Activated B cell treated with CpG ODN at 0.5 μM for 24 hours (primary cell): ENCODE measurements at regions not wholly inside any gene's neighbourhood (a gene's known extent, or its start where the extent isn't known, plus 50 kb on each side); places are given as distances from the start of the nearest gene placed in this dataset.
"Not testable (repeated sequence)": the region's sequence is repeated elsewhere in the genome, so short reads cannot be mapped to it uniquely, and the experiment has no call there.

Experiments
- ATAC-seq: fragments of 200-7000 bp; cut with Tn5 transposase; one replicate; pipeline ENCODE4 v1.10.0; 2021; ENCODE audit warnings: low read depth, mild to moderate bottlenecking, moderate library complexity
- CTCF ChIA-PET: fragments of 350-600 bp; sonication (Branson Sonifier 250); formaldehyde crosslinking; loops from one replicate; lab custom pipeline; 2021; ENCODE audit warnings: antibody characterized with exemption; lab: Charles Lee
- POLR2A ChIA-PET: fragments of 350-600 bp; sonication (Branson Sonifier 250); formaldehyde crosslinking; loops from one replicate; lab custom pipeline; 2021; ENCODE audit warnings: antibody characterized with exemption; lab: Charles Lee
- DNase-seq: peaks from one replicate; pipeline ENCODE4 v3.0.0; 2022
- H3K27ac Mint-ChIP-seq: one replicate; pipeline ENCODE4 v1.8.0; 2020; ENCODE audit warnings: mixed read lengths
- H3K27me3 Mint-ChIP-seq: one replicate; pipeline ENCODE4 v1.8.0; 2021; ENCODE audit warnings: mixed read lengths
- H3K36me3 Mint-ChIP-seq: one replicate; pipeline ENCODE4 v1.8.0; 2021; ENCODE audit warnings: low read depth, mixed read lengths
- H3K4me1 Mint-ChIP-seq: one replicate; pipeline ENCODE4 v1.8.0; 2021; ENCODE audit warnings: mixed read lengths
- H3K4me3 Mint-ChIP-seq: one replicate; pipeline ENCODE4 v1.8.0; 2020; ENCODE audit warnings: mild to moderate bottlenecking, mixed read lengths
- H3K9me3 Mint-ChIP-seq: one replicate; pipeline ENCODE4 v1.8.0; 2020; ENCODE audit warnings: mixed read lengths
- intact Hi-C: fragments of 100-400 bp; cut with micrococcal nuclease; formaldehyde crosslinking; loops from one replicate; pipeline ENCODE4 v1.15.1; 2024
- TF ChIP-seq, protein P1 (sequence below): fragments of 200-600 bp; IDR thresholded peaks from one replicate; pipeline ENCODE4 v1.8.0; 2022; ENCODE audit warnings: antibody characterized with exemption, mild to moderate bottlenecking

DNA sequence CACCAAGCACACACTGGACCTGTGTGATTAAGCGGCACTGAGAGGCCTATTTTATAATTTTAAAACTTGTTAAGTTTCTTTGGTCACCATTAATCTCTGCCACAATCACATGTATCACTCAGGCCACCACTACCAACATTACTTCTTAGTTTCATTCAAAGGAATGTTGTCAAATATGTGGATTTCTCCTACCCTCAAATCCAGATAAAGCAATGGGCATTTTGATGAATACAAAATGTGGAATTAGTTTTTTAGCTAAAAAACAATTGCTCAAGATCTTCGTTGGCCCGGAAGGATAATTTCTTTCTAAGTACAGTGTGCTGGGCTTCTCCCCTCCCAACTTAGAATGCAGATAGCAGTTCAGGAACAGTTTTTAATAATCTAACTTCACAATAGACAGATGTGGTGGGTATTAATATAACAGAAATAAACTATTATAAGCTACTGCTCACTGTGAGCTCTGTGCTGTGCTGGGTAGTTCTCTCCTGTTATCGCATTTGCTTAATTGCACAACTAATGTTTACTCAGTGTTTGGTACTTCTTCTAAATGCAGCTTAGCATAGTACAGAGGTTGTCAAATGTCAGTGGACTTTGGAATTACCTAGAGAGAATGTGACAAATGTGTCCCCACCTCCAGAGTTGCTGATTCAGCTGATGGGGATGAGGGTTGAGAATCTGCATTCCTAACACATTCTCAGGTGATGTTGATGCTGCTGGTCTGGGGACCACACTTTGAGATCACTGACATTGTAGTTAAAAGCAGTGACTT, 266.7 kb upstream of the AMIGO2 start:
- Mint-ChIP-seq H3K27me3 (no peaks in the 10 kb centered on the region), H3K36me3 (no peaks in the 10 kb centered on the region), H3K4me3 (no peak overlapping the region), H3K9me3 (no peaks in the 10 kb centered on the region), H3K27ac (no peak overlapping the region), H3K4me1 (peaks cover 28% of the 10 kb centered on the region)
- TF ChIP-seq, protein P1, sequence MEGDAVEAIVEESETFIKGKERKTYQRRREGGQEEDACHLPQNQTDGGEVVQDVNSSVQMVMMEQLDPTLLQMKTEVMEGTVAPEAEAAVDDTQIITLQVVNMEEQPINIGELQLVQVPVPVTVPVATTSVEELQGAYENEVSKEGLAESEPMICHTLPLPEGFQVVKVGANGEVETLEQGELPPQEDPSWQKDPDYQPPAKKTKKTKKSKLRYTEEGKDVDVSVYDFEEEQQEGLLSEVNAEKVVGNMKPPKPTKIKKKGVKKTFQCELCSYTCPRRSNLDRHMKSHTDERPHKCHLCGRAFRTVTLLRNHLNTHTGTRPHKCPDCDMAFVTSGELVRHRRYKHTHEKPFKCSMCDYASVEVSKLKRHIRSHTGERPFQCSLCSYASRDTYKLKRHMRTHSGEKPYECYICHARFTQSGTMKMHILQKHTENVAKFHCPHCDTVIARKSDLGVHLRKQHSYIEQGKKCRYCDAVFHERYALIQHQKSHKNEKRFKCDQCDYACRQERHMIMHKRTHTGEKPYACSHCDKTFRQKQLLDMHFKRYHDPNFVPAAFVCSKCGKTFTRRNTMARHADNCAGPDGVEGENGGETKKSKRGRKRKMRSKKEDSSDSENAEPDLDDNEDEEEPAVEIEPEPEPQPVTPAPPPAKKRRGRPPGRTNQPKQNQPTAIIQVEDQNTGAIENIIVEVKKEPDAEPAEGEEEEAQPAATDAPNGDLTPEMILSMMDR = no peak
- DNase-seq = no peak
- intact Hi-C loops = no loop called here
- ChIA-PET POLR2A (interaction anchor here (0.6 to 1.3 kb wide), 3 partner anchors 51 to 1244 kb away, joined by 3 to 8 read pairs (median 5); no protein-coding TSS in a partner anchor), CTCF (interaction anchor here (1.4 kb wide), 1 partner anchor 51 kb away, joined by 4 read pairs; no protein-coding TSS in a partner anchor)
- no peak for ATAC-seq

DNA sequence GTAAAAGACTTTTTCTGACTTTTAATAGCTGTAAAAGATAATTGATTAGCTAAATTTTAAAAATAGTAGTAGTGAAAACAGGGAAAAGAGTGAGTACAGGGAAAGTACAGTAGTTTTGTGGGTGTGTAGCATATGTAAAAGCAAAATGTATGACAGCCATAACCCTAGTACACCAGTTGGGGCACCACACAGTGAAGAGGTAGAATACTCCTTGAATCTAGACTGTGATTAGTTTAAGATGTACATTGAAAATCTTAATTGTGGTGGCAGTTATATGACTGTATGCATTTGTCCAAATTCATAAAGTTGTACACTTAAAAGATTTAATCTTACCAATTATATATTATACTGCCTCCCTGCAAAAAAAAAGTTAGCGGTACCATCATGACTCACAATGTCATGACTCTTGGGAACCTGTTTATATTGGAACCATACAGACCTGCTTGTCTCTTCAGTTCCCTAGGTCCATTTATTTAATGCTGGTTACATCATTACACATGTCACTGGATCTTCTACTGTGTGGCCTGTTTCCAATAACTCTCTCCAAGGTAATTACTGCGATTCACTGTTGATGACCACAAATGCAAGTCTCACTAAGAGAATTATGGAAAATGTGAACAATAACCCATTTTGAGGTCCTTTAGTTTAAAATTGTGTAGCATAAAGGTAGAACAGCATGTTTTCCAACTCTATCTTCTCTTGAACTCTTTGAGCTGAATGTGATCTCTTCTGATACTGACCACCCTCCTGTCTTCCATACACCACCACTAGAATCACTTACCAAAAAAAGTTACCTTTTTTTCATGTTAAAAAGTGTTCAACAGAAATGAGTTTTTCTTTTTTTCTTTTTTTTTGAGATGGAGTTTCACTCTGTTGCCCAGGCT, 264.2 kb upstream of the AMIGO2 start:
- Mint-ChIP-seq H3K4me3 (no peak overlapping the region), H3K27ac (no peak overlapping the region), H3K9me3 (no peaks in the 10 kb centered on the region), H3K27me3 (no peaks in the 10 kb centered on the region), H3K36me3 (no peaks in the 10 kb centered on the region), H3K4me1 (peaks cover 5% of the 10 kb centered on the region)
- CTCF ChIA-PET = no interaction called here
- DNase-seq (no peak), ATAC-seq (no peak)
- TF ChIP-seq, protein P1 = no peak
- intact Hi-C loops = no loop called here
- POLR2A ChIA-PET = no interaction called here

DNA sequence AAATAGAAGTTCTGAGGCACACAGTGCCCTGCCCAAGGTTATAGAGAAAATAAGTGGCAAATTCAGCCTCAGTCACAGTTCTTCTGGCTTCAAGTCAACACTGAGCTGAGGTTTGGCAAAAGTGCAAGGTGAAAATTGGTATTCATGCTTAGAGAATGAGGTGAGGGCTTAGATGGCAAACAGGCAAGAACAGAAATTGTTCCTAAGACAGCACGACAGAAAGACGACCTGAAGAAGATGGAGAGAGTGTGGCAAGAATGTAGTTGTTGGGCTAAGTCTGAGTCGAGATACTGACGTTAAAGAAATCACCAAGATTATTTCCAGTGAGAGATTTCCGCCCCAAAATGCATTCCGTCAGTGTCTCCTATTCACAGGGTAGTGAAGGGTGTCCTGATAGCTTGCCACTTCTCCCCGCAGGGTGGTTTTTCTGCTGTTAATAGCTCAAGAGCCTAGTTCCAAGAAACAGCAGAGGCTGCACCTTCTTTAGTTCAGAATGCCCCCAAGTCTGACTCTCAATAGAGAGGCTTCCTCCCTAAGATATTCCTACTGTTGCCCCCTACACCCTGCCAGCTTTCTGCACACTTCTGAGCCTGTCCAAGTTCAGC, 260.8 kb upstream of the AMIGO2 start:
- Mint-ChIP-seq H3K4me1 (peaks cover 9% of the 10 kb centered on the region), H3K27ac (no peak overlapping the region), H3K36me3 (peaks cover 5% of the 10 kb centered on the region), H3K27me3 (no peaks in the 10 kb centered on the region), H3K9me3 (peaks cover 12% of the 10 kb centered on the region), H3K4me3 (no peak overlapping the region)
- intact Hi-C loops = no loop called here
- TF ChIP-seq, protein P1 = no peak
- POLR2A ChIA-PET = no interaction called here
- CTCF ChIA-PET = no interaction called here
- ATAC-seq = no peak
- no peak for DNase-seq

DNA sequence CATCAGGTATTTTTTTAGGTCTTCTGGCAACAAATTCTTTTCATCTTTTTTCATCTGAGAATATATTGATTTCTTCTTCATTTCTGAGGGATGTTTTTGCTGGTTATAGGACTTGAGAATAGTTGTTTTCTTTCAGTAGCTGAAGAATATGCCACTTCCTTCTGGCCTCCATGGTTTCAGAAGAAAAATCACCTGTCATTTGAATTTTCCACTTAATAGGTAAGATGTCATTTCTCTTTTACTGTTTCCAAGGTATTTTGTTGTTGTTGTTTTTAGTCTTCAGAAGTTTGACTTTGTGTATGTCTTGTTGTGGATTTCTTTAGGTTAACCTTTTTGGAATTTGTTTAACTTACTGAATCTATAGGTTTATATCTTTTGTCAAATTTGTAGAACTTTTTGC, 257.8 kb upstream of the AMIGO2 start:
- Mint-ChIP-seq H3K4me3 (no peak overlapping the region), H3K27me3 (no peaks in the 10 kb centered on the region), H3K36me3 (peaks cover 5% of the 10 kb centered on the region), H3K4me1 (peaks cover 16% of the 10 kb centered on the region), H3K9me3 (peaks cover 14% of the 10 kb centered on the region), H3K27ac (no peak overlapping the region)
- TF ChIP-seq, protein P1 = no peak
- intact Hi-C loops = loop anchor here (2.0 kb wide), 1 partner anchor 21 kb away; no protein-coding TSS in a partner anchor
- ATAC-seq = no peak
- no peak for DNase-seq
- ChIA-PET CTCF (no interaction called here), POLR2A (no interaction called here)

DNA sequence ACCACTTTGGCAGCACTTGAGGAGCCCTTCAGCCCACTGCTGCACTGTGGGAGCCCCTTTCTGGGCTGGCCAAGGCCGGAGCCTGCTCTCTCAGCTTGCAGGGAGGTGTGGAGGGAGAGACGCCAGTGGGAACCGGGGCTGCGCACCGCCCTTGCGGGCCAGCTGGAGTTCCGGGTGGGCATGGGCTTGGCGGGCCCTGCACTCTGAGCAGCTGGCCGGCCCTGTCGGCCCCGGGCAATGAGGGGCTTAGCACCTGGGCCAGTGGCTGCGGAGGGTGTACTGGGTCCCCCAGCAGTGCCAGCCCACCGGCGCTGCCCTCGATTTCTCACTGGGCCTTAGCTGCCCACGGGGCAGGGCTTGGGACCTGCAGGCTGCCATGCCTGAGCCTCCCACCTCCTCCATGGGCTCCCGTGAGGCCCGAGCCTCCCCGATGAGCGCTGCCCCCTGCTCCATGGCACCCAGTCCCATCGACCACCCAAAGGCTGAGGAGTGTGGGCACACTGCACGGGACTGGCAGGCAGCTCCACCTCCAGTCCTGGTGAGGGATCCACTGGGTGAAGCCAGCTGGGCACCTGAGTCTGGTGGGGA, 253.6 kb upstream of the AMIGO2 start:
- intact Hi-C loops, H3K27ac Mint-ChIP-seq, POLR2A ChIA-PET, H3K36me3 Mint-ChIP-seq, H3K27me3 Mint-ChIP-seq, ATAC-seq, DNase-seq, CTCF ChIA-PET, H3K4me3 Mint-ChIP-seq: not testable (repeated sequence)
- H3K4me1 Mint-ChIP-seq = peaks cover 30% of the 10 kb centered on the region
- peaks cover 17% of the 10 kb centered on the region for H3K9me3 Mint-ChIP-seq
